NB4 (cell line): ENCODE measurements at regions not wholly inside any gene's neighbourhood (a gene's known extent, or its start where the extent isn't known, plus 50 kb on each side); places are given as distances from the start of the nearest gene placed in this dataset.

Source experiments
- MYC ChIP-seq: IDR thresholded peaks from 2 replicates; pipeline ENCODE4 v1.6.1; 2011; ENCODE audit warnings: low read depth, low read length
- TF ChIP-seq, protein P1 (sequence below): IDR thresholded peaks from one replicate; pipeline ENCODE4 v1.5.1; 2012; ENCODE audit warnings: low read depth, low read length

DNA sequence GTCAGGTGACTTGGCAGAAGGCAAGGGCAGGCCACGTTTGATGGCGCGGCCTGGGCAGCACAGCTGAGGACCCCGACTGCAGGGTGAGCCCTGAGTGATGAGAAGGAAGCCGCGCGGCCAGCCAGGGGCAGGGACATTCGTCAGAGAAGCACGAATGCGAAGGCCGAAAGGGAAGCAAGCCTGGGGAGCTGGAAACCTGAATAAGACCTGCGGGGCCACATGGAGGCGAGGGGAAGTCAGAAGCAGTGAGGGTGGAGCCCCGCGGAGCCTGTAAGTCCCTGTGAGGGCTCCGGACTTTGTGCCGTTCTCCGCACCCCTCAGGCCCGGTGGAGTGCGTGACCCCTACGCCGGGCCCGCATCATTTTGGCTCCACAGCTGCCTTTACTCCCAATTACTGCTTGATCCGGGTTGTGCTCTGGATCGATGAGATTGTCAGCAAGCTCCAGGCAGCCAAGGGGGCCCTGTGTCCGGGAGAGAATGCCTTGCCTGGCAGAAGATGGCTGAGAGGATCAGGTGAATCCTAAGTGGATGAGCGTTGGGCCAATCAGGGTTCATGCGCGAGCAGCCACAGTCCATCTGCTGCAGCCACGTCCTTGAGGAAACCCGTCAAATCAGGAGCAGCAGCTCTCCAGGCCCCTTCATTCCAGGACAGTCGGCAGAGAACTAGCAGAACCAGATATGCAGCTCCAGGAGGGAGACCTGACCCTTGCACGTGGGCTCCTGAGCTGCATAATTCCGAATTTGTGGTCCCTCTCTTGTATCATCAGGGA, 293.3 kb upstream of the SHH start:
- TF ChIP-seq MYC, result no peak
- TF ChIP-seq, protein P1, sequence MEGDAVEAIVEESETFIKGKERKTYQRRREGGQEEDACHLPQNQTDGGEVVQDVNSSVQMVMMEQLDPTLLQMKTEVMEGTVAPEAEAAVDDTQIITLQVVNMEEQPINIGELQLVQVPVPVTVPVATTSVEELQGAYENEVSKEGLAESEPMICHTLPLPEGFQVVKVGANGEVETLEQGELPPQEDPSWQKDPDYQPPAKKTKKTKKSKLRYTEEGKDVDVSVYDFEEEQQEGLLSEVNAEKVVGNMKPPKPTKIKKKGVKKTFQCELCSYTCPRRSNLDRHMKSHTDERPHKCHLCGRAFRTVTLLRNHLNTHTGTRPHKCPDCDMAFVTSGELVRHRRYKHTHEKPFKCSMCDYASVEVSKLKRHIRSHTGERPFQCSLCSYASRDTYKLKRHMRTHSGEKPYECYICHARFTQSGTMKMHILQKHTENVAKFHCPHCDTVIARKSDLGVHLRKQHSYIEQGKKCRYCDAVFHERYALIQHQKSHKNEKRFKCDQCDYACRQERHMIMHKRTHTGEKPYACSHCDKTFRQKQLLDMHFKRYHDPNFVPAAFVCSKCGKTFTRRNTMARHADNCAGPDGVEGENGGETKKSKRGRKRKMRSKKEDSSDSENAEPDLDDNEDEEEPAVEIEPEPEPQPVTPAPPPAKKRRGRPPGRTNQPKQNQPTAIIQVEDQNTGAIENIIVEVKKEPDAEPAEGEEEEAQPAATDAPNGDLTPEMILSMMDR, result no peak
